ENCODE measurements at regions not wholly inside any gene's neighbourhood (a gene's known extent, or its start where the extent isn't known, plus 50 kb on each side); places are given as distances from the start of the nearest gene placed in this dataset.
"Not testable (repeated sequence)": the region's sequence is repeated elsewhere in the genome, so short reads cannot be mapped to it uniquely, and the experiment has no call there.

GRCh38 chr18:40365526-40365925 is 1589.5 kb upstream of the PIK3C3 start:
- no peak for DNase-seq (ENCODE audit: low spot score)

DNA sequence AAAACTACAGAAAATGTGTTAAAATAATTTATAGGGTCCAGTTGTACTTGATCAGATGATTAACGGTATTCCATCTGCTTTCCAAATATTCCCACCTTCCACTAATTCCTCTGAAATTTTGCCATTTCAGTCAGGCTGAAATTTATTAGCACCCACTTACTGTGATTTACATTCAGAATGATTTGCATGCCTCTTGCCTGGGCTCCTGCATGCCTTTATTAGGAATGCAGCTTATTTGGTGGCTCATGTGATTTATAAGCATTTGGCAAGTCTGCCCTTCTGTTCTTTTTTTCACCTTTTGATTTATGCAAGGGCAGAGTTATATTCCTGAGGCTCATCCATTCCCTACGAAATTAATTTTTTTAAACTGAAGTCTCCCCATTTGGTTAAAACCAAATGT is 1594.5 kb upstream of the PIK3C3 start:
- DNase-seq (ENCODE audit: low spot score) = no peak

DNA sequence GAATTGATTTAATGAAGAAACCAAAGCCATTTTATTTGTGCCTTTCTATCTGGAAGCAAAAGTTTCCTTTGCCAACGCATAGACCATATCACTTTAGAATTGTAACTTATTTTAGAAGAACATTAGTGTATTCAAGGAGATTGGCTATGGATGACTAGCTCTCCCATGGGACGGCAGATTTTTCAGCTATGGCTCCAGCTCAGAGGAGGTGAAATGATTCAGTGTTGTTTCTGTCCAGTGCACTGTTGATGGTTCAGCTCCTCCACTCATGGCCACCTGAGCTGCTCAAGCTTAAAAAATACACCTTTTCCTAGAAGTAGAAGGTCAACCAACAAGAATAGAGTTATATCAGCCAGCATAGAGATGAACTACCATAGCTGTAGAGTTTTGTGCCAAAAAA is 1597.5 kb upstream of the PIK3C3 start:
- DNase-seq (ENCODE audit: low spot score) = no peak

DNA sequence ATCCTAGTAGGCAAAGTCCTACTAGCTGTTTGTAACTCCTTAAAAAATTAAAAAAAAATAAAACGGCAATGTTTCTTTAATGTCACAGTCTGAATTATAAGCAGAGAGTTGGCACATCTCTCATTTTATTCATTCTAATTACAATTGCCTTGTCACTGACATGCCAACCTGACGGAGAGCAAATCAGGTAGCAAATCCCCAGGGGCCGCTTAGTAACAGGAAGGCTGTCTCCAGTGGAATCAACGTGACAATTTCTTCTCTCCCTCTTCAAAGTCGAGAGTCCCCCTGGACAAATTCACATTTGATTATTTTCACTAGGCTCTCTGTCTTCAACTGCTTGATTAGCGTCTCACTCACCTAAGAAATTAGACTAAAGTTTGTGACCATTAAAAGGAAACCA is 1598.9 kb upstream of the PIK3C3 start:
- no peak for DNase-seq (ENCODE audit: low spot score)

GRCh38 chr18:40355726-40356125 is 1599.3 kb upstream of the PIK3C3 start:
- no peak for DNase-seq (ENCODE audit: low spot score)

DNA sequence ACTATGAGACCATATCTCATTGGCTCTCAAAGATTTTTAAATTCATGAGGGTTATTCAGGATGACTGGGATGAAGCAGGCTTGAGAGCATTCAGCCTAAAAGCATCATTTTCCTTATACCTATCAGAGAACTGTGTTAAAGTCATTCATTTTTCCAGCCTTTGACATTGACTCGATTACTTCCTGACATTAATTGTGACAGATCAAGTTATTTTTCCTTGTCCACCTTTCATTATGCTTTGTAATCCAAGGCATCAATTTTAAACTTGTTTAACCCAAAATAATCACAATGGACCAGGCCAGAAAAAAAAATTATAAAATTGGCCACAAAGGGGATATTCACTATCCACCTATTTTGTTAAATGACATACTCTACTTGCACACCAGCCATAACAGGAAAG is 1606.8 kb upstream of the PIK3C3 start:
- no peak for DNase-seq (ENCODE audit: low spot score)

DNA sequence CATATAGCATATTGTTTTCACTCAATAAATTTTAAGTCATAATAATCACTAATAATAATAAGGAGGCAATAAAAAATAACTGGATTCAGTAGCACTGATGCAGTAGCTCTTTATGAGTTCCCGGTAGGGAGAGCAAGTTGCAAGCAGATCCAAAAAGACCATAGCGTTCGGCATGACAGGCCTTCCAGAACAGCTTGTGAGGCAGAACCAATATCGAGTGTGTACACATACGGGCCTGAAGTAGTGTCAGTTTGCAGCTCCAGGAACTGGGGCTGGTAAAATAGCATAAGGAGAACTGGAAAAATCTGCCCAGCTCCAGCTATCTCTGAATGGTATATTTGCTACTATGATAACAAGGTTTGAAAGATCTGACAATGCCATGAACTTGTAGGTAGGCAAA is 1607.8 kb upstream of the PIK3C3 start:
- DNase-seq (ENCODE audit: low spot score) = no peak

DNA sequence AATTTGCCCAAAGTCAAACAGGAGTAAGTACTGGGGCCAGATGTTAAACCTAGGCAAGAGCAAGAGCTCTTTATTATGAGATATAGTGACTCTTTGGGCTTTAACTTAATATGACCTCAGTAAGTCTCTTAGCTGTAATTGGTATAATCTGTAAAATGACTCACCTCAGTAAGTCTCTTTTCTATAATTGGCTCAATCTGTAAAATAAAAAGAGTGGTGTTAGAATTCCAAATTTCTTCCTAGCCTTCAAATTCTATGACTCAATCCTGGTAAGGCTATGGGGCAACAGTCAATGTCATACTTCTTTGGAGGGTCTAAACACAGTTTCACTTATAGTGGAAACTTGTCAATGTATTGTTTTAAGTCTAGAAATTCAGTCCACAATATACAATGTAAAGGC is 1608.9 kb upstream of the PIK3C3 start:
- DNase-seq (ENCODE audit: low spot score) = no peak

- no peak for DNase-seq (ENCODE audit: low spot score)
These were observed 1613.3 kb upstream of the PIK3C3 start for GRCh38 chr18:40341701-40342100.

GRCh38 chr18:40338284-40338683 is 1616.8 kb upstream of the PIK3C3 start:
- no peak for DNase-seq (ENCODE audit: low spot score)

GRCh38 chr18:40326985-40327384 is 1628.0 kb upstream of the PIK3C3 start:
- no peak for DNase-seq (ENCODE audit: low spot score)

GRCh38 chr18:40325988-40326387 is 1629.0 kb upstream of the PIK3C3 start:
- DNase-seq (ENCODE audit: low spot score) = no peak

GRCh38 chr18:40314199-40314598 is 1640.8 kb upstream of the PIK3C3 start:
- no peak for DNase-seq (ENCODE audit: low spot score)

DNA sequence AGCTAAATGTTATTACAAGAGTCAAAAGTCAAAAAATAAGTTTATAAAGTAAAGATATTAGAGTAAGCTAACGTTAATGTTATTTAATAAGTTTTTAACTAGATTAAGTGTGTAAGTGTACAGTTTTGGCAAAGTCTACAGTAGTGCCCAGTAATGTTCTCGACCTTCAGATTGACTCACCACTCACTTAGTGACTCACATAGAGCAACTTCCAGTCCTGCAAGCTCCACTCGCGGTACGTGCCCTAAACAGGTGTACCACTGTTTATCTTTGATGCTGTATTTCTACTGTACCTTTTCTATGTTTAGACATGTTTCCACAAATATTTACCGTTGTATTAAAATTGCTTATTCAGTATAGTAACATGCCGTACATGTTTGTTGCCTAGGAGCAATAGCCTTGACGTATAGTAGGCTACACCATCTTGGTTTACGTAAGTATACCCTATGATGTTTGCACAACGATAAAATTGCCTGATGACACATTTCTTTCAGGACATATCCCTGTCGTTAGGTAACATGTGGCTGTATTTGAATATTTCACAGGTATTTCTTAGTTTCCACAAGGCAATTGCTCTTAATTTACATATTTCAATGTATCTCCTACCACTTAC is 1641.9 kb upstream of the PIK3C3 start:
- no peak for DNase-seq (ENCODE audit: low spot score)

DNA sequence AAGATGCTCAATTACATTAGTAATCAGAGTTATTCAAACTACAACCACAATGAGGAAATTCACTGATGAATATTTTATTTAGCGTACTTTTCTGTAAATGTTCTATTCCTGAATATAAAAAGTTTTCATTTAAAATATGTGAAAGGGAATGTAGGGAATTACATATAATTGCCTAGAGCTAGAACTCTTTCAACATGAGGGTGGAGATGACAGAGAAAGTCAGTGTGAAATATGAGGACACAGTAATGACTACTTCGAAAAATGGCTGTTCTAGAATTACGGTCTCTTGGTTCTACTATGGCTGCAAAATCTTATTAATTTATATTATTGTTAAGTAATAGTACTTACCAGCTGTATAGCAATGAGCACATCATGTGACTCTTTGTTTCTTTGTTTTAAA is 1647.4 kb upstream of the PIK3C3 start:
- DNase-seq (ENCODE audit: low spot score) = no peak

- DNase-seq (ENCODE audit: low spot score) = no peak
These were observed 1658.2 kb upstream of the PIK3C3 start for GRCh38 chr18:40296717-40297413.

- DNase-seq (ENCODE audit: low spot score) = no peak
These were observed 1661.9 kb upstream of the PIK3C3 start for GRCh38 chr18:40292985-40293710.

DNA sequence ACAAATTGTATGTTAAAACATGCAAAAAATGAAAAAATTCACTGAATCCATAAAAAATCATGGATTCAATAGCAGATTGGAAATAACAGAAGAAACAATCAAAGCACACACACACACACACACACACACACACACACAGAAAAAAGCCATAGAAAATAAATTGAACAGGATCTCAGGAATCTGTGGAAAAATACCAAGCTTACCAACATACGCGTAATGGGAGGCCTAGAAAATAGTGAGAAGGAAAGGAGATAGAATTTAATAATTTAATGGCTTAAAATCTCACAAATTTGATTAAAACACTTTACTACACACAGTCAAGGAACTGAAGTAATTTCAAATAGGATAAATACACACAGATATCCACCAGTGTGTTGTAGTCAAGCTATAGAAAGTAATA is 1671.5 kb upstream of the PIK3C3 start:
- DNase-seq (ENCODE audit: low spot score) = no peak

- not testable (repeated sequence) for DNase-seq (ENCODE audit: low spot score)
These were observed 1673.7 kb upstream of the PIK3C3 start for GRCh38 chr18:40281356-40281755.

GRCh38 chr18:40274618-40275196 is 1680.3 kb upstream of the PIK3C3 start:
- DNase-seq (ENCODE audit: low spot score) = no peak

- no peak for DNase-seq (ENCODE audit: low spot score)
These were observed 1682.3 kb upstream of the PIK3C3 start for GRCh38 chr18:40272630-40273231.

DNA sequence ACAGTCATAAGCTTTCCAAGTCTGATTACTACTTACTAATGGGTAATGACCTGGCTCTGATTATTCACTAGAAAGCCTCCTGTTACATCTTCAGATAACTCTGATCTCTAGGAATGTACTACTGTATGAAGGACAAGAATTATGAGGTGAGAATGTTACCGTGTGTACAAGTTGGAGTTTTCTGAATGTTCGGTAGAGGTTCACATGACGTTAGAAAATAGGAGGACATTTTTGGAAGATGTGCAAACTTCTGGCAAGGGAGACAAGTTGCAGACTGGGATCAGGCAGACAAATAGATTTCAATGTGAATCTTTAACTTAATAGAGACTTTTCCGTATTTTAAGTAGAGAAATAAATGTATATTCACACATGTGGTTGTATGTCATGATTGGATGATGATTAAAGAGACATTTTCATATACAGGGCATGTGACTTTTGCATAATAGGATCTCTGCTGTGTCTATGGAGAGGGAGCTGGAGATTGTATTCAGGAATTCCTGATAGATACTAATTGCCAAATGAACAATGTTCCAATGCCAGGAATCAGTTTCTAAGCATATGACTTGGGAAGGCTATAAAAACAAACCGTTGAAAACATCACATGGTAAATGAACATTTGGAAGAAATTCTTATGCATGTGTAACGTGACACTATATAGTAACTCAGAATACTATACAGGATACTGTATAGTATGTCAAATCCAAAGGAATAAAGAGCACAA is 1695.8 kb upstream of the PIK3C3 start:
- DNase-seq (ENCODE audit: low spot score) = no peak
